Eye (tissue), 1 donor: ENCODE measurements at regions not wholly inside any gene's neighbourhood (a gene's known extent, or its start where the extent isn't known, plus 50 kb on each side); places are given as distances from the start of the nearest gene placed in this dataset.

Experiments
- DNase-seq: peaks from one replicate; pipeline ENCODE4 v3.0.0-alpha.2; 2015

DNA sequence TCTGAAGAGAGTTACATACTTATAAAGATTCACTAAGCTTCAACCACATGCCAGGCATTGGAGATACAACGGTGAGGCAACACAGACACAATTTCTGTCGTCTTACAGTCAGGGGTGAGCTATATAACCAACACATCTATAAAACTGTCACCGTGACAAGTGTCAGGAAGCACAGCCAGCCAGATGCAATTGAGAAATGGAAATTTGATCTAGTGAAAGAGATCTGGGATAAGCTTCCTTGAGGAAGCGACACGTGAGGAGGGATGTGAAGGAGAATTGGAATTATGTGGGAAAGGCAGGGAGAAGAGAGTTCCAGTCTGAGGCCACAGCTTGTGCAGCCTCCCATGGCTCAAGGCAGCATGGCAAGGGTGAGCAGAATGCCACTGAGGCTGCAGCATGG, 50.9 kb upstream of the ZNF354B start:
- DNase-seq: no peak

- no peak for DNase-seq
Observed at GRCh38 chr5:178801021-178801420, 58.7 kb upstream of the ZNF354B start.

DNA sequence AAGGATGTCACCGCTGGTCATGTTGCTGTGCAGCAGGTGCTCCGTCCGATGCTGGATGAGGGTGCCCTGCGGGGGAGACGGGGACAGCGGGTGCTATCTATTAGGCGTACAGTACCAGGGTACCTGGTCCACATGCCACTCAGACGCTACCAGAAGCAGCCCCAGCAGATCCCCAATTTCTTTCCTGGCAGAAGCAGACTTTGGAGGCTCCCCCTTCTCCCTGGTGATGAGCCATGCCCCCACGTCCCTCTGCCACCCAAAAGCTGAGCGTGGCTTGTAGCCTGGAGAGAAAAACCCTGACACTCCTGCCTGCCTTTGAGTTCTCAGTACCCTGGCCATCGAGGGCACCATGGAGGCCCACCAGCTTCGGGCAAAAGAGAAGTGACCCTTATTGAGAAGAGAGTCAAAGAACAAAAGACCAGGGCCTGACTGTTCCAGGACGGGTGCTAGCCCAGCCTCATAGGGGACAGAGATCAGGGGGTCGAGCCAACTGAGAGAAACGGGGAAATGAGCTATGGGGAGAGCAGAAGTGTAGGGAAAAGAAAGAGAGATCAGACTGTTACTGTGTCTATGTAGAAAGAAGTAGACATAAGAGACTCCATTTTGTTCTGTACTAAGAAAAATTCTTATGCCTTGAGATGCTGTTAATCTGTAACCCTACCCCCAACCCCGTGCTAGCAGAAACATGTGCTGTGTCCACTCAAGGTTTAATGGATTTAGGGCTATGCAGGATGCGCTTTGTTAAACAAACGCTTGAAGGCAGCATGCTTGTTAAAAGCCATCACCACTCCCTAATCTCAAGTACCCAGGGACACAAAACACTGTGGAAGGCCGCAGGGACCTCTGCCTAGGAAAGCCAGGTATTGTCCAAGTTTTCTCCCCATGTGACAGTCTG, 62.0 kb upstream of the ZNF354B start:
- no peak for DNase-seq

GRCh38 chr5:178797101-178797521, 62.6 kb upstream of the ZNF354B start:
- no peak for DNase-seq

DNA sequence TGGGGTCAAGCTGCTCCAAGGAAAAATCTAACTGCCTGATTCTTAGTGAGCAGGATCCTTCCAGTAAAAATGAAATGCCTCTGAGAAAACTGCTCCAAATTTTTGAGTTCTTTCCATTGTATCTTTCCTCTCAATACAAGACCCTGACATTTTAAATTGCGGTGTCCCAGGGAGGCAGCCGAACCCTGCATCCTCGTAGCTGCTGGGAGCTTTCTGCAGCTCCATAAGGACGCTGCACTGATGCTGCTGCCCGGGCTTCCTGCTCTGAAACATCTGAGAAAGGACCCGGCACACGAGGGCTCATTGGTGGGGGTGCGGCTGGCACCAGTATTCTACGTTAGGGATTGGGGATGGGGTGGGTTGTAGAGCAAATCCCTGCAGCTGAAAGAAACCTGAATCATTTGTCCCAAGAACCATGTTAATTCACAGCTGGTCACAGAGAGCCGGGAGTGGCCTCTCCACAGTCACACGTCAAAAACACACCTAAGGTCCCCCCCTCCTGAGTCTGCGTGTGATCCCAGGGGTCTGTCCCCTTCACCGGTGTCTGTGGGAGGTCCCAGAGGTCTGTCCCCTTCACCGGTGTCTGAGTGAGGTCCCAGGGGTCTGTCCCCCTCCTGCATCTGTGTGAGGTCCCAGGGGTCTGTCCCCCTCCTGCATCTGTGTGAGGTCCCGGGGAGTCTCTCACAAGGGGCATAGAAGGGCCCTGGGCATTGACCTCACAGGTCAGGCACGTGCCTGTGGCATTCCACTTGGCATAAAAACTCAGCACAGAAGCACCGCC, 63.4 kb upstream of the ZNF354B start:
- DNase-seq: no peak

GRCh38 chr5:178794433-178794832, 64.0 kb upstream of the ZNF354A start:
- no peak for DNase-seq

DNA sequence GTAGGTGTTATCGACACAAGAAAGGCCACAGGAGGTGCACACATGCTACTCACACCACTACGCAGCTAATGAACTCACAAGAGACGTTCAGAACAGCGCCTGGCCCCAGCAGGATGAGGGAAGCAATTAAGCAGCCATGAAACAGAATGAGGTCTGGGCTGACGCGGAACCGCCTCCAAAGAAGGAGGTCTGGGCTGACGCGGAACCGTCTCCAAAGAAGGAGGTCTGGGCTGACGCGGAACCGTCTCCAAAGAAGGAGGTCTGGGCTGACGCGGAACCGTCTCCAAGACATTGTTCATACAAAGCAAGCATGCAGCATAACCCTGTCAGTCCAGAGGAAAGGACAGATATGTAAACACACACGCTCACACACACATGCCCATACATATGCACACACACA, 63.2 kb upstream of the ZNF354A start:
- no peak for DNase-seq

DNA sequence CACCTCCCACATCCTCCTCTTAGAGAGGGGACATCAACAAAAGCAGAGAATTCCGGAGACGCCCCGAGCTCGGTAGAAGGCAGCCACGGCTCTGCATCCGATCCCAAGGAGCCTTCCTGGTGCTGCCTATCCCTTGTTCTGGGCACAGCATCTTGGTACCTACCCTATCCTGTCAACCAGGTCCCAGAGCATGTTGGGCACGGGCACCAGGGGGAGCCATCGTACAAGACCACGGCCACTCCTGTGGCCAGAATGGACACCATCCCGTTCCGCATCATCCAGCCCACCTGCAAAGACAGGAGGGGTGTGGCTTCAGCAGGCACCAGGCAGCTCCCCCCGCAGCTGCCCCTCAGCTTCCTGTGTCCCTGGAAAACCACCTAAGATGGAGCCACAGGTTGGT, 62.7 kb upstream of the ZNF354A start:
- peak; percentile 17 for DNase-seq

DNA sequence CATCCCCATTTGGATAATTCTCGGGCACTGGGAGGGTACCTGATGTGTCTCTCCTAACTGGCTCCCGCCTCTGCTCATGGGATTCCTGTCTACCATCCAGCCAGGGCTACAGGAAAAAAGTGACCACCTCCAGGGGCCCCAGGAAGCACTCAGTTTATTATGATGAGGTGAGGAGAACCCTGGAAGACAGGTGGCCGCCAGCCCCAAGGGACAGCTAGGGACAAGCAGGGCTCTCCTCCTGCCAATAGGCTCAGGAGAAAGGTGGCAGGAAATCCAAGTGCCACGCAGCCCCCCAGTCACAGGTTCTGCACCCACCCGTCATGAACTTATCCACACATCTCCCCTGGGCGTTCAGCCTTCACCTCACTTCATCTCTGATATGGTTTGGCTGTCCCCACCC, 61.5 kb upstream of the ZNF354A start:
- DNase-seq: no peak

- no peak for DNase-seq
Observed at GRCh38 chr5:178790371-178790770, 59.9 kb upstream of the ZNF354A start.

DNA sequence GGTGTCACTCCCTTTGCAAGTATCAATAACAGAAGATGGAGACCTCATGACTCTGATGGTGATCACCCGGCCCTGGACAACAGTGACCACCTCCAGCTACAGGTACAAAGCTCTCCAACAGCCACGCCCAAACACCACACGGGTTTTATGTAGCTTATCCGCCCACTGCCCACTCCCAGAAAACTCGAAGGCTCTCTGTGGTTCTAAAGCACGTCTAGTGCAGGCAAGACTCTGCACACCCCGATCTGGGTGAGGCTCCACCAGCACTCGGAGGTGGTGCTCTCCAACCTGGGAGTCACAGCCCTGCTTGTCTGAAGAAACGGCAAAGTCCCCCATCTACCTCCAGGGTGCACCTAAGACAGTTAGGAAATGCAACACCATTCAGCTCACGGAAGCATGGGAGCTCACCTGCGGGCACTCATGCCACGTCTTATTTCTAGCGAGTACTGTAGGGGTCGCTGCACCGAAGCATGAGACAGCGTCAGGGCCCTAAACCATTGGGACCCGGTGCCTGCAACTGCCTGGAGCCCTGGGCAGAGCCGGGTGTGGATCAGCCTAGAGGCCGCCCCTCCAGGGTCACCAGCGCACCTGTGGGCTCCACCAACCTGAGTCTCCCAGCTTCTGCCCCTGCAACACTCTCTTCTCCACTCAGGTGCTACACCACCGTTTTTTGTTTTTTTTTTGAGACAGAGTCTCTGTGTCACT, 58.1 kb upstream of the ZNF354A start:
- DNase-seq: no peak

- no peak for DNase-seq
Observed at GRCh38 chr5:178787889-178788288, 57.4 kb upstream of the ZNF354A start.

GRCh38 chr5:178786859-178787499, 56.5 kb upstream of the ZNF354A start:
- DNase-seq: no peak

DNA sequence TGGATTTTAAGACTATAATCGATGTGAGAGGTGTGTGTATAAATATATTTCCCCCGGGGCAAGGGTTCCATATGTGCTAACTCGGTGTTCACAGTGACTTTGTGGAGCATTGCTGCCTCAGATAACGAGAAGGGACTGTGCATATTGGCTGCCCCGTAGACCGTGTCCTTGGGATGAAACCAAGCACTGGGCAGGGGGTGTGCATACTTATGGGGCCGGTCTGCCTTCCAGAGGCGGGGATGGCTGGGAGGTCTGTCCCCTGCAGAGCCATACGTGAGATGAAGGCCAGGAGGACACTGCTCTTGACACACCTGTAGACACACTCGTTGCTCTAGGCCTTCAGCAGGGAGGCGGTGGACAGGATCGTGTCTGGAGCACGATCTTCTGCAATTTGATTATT, 56.0 kb upstream of the ZNF354A start:
- no peak for DNase-seq

GRCh38 chr5:178785999-178786398, 55.5 kb upstream of the ZNF354A start:
- no peak for DNase-seq

GRCh38 chr5:178784391-178784790, 53.9 kb upstream of the ZNF354A start:
- no peak for DNase-seq

GRCh38 chr5:178781936-178782335, 51.5 kb upstream of the ZNF354A start:
- no peak for DNase-seq

DNA sequence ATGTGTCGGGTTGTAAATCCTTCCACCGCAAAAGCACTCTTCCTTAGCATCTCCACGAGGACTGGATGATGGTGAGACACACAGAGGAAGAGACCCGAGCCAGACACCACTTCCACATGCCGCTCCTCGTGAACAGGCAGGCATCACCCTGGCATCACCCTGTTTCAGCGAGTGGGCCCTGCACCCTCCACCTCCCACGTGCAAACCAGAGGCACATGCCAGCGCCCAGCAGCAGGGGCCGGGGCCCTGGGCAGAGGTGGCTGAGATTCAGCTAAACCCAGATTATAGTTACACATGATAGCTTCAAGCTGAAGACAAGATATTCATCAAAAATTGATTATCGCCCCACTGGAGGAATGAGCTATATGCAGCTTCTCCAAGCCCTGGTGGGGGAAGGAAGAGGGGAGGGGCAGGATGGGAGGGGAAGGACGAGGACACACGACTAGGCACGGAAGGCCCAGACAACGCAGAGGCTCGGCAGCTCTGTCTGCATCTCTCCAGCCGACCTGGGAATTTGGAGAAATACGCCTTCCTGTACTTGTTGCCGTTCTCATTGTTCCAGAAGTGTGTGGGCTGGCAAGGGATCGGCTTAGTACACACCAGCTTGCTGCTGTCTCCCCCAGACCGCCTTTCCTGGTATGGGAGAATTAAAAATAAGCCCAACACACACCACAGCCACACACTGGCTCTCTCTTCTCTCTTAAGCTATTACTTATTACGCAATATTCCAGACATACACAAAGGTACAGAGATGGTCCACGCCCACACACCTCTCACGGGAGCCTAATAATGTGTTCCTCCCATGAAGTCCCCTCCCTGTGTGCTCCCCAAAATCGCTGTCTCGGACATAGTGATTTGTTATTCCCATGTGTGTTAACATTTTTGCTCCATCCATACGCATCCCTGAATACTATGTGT, 50.4 kb upstream of the ZNF354A start:
- no peak for DNase-seq
